ENCODE measurements at regions not wholly inside any gene's neighbourhood (a gene's known extent, or its start where the extent isn't known, plus 50 kb on each side); places are given as distances from the start of the nearest gene placed in this dataset.

DNA sequence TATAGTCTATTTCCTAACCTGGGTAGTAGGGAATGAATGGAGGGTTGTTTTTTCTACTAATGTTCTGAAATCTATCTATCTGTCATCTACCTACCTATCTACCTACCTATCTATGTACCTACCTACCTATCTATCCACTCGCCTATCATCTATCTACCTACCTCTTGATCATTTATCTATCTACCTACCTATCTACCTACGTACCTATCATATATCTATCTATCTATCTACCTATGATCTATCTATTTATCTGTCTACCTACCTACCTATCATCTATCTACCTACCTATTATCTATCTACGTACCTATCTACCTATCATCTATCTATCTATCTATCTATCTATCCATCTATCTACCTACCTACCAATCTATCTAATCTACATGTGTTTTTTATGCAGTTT, 62.5 kb upstream of the PHACTR1 start:
- BruUV-seq (replicated peaks), result no TSS peak
- CTCF ChIA-PET, result interaction anchor here (1.1 kb wide), 1 partner anchor 240 kb away, joined by 3 read pairs; no protein-coding TSS in a partner anchor

DNA sequence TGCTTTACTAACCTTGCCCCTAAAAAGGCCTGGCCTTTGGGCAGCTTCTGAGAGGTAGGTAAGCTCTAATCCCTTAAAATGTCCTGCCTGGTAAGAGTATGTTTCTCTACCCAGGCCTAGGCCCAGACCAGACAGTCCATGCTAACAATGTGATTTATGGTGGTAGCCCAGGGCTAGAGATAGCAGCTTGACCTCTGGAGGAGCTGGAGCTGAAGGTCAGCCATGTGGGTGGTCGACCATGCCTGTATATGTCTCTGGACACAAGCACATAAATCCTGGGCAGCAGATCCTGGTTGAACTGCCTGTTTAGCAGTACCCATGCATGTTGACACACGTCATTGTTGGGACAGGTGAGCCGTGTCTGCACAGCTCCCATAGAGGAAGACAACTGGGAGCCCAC, 62.1 kb upstream of the PHACTR1 start:
- H3K4me3 ChIP-seq (ENCODE audit: low read depth, low read length, poor library complexity, severe bottlenecking), result no peak overlapping the region
- CTCF ChIA-PET, result no interaction called here
- no peak for DNase-seq (ENCODE audit: low spot score)
- TF ChIP-seq, protein P1, sequence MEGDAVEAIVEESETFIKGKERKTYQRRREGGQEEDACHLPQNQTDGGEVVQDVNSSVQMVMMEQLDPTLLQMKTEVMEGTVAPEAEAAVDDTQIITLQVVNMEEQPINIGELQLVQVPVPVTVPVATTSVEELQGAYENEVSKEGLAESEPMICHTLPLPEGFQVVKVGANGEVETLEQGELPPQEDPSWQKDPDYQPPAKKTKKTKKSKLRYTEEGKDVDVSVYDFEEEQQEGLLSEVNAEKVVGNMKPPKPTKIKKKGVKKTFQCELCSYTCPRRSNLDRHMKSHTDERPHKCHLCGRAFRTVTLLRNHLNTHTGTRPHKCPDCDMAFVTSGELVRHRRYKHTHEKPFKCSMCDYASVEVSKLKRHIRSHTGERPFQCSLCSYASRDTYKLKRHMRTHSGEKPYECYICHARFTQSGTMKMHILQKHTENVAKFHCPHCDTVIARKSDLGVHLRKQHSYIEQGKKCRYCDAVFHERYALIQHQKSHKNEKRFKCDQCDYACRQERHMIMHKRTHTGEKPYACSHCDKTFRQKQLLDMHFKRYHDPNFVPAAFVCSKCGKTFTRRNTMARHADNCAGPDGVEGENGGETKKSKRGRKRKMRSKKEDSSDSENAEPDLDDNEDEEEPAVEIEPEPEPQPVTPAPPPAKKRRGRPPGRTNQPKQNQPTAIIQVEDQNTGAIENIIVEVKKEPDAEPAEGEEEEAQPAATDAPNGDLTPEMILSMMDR (conservative IDR thresholded peaks at IDR 0.05; ENCODE audit: low read depth, low read length), result no peak
- TF ChIP-seq EZH2 (IDR thresholded peaks at IDR 0.05; ENCODE audit: borderline replicate concordance, low read depth, low read length, poor library complexity, severe bottlenecking), result no peak
- no peaks in the 10 kb centered on the region for H3K9me3 ChIP-seq (ENCODE audit: low read depth, low read length, poor library complexity, severe bottlenecking)
- H3K27me3 ChIP-seq (replicated peaks; ENCODE audit: insufficient read depth, low read depth, low read length, poor library complexity), result no peaks in the 10 kb centered on the region
- POLR2A ChIA-PET (ENCODE audit: low non-redundant PET), result no interaction called here
- BruUV-seq (replicated peaks), result no TSS peak
- no peaks in the 10 kb centered on the region for H3K36me3 ChIP-seq (ENCODE audit: insufficient read depth, low read length, poor library complexity, severe bottlenecking)
- no peaks in the 10 kb centered on the region for H3K4me1 ChIP-seq (ENCODE audit: insufficient read depth, low read length, poor library complexity, severe bottlenecking)
- intact Hi-C loops (cut with micrococcal nuclease; ENCODE audit: unreplicated experiment), result no loop called here
- H3K27ac ChIP-seq (ENCODE audit: low read depth, low read length, poor library complexity, severe bottlenecking), result no peak overlapping the region

More for the DNA sequence above, 62.5 kb upstream of the PHACTR1 start:
- Histone ChIP-seq H3K4me1 (ENCODE audit: insufficient read depth, low read length, poor library complexity, severe bottlenecking) (no peaks in the 10 kb centered on the region), H3K27ac (ENCODE audit: low read depth, low read length, poor library complexity, severe bottlenecking) (no peak overlapping the region), H3K27me3 (replicated peaks; ENCODE audit: insufficient read depth, low read depth, low read length, poor library complexity) (no peaks in the 10 kb centered on the region), H3K36me3 (ENCODE audit: insufficient read depth, low read length, poor library complexity, severe bottlenecking) (no peaks in the 10 kb centered on the region), H3K9me3 (ENCODE audit: low read depth, low read length, poor library complexity, severe bottlenecking) (no peaks in the 10 kb centered on the region), H3K4me3 (ENCODE audit: low read depth, low read length, poor library complexity, severe bottlenecking) (no peak overlapping the region)
- TF ChIP-seq, protein P1 (conservative IDR thresholded peaks at IDR 0.05; ENCODE audit: low read depth, low read length), result no peak
- no peak for TF ChIP-seq EZH2 (IDR thresholded peaks at IDR 0.05; ENCODE audit: borderline replicate concordance, low read depth, low read length, poor library complexity, severe bottlenecking)
- POLR2A ChIA-PET (ENCODE audit: low non-redundant PET), result no interaction called here
- intact Hi-C loops (cut with micrococcal nuclease; ENCODE audit: unreplicated experiment), result no loop called here
- no peak for DNase-seq (ENCODE audit: low spot score)

DNA sequence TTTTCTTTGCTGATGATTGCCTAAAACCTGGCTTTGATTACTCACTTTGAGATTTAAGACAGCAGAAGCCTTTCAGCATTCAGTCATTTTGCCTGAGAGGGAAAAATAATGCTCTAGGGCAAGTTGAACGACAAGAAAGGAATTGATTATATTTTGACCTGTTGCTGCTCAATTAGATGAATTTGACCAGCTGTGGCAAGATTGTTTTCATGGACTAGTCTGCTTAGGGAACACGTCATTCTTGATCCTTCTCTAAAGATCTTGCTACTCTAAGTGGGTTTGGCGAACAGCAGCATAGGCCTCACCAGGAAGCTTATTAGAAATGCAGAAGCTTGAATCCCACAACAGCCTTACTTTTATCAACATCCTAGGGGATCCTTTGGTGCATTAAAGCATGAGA, 59.7 kb upstream of the PHACTR1 start:
- peak; percentile 20 for DNase-seq (ENCODE audit: low spot score)
- H3K4me3 ChIP-seq (ENCODE audit: low read depth, low read length, poor library complexity, severe bottlenecking), result no peak overlapping the region
- no peak overlapping the region for H3K27ac ChIP-seq (ENCODE audit: low read depth, low read length, poor library complexity, severe bottlenecking)
- H3K36me3 ChIP-seq (ENCODE audit: insufficient read depth, low read length, poor library complexity, severe bottlenecking), result no peaks in the 10 kb centered on the region
- H3K4me1 ChIP-seq (ENCODE audit: insufficient read depth, low read length, poor library complexity, severe bottlenecking), result no peaks in the 10 kb centered on the region
- CTCF ChIA-PET, result no interaction called here
- TF ChIP-seq EZH2 (IDR thresholded peaks at IDR 0.05; ENCODE audit: borderline replicate concordance, low read depth, low read length, poor library complexity, severe bottlenecking), result no peak
- TF ChIP-seq, protein P1 (conservative IDR thresholded peaks at IDR 0.05; ENCODE audit: low read depth, low read length), result no peak
- POLR2A ChIA-PET (ENCODE audit: low non-redundant PET), result no interaction called here
- no peaks in the 10 kb centered on the region for H3K9me3 ChIP-seq (ENCODE audit: low read depth, low read length, poor library complexity, severe bottlenecking)
- intact Hi-C loops (cut with micrococcal nuclease; ENCODE audit: unreplicated experiment), result no loop called here
- no TSS peak for BruUV-seq (replicated peaks)
- H3K27me3 ChIP-seq (replicated peaks; ENCODE audit: insufficient read depth, low read depth, low read length, poor library complexity), result no peaks in the 10 kb centered on the region
